ENCODE measurements at regions not wholly inside any gene's neighbourhood (a gene's known extent, or its start where the extent isn't known, plus 50 kb on each side); places are given as distances from the start of the nearest gene placed in this dataset.
"Not testable (repeated sequence)": the region's sequence is repeated elsewhere in the genome, so short reads cannot be mapped to it uniquely, and the experiment has no call there.

DNA sequence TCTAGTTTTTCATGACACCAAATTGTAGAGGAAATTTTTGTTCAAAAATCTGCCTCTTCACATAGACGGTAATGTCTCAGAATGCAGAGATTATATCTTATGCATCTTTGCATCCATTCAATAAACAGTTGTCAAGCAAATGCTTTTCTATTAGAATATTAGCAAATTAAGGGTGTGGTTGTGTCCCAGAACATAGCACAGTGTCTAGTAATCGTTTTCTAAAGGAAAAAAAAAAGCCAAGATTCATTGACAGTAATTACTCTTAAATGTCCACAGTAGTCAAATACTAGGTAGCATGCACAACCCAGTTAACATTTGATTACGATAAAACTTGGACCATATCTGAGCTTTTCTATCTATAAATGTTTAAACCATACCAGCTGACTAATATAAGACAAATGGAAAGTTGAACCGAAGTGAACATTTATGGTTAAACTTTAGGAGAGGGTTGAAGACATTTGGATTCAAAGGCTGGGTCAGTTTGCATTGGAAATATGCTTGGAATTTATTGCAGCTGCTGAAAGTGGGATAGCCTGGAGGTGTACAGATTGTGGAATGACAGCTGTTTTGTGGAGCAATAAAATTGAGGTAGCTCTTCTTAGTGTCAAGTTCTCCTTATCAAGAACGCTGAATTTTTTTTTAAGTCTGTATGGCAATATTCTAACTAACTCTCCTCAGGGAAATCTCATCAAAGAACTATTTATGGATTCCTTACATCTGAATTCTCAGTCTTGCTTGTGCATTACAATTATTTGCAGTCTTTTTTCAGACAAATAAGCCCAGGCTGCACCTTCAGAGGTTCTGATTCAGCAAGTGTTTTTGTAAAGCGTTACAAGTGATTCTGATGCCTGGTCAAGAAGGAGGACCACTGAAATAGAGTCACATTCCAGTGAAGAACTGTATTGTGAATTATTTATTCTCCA is 66.7 kb upstream of the ATP2B1 start:
- no peak for DNase-seq (ENCODE audit: low read depth in 2 of 2)

DNA sequence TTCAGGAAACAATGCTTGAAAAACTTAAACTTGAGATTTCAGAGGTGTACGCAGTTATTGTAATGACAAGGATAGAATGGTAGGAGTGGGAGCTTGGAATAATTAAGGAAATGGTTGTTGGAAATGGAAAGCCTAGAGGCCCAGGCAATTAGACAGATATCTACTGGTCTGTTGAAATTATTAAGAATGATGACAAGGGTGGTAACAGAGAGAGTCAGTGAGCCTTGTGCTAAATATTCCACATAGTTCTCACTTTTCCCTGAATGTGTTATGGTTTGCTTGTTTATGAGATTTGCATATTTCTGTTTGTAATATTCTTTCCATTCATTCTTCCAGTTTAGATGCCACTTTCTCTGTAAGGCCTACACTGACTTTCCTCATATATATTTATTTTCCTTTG is 66.0 kb upstream of the ATP2B1 start:
- no peak for DNase-seq (ENCODE audit: low read depth in 2 of 2)

DNA sequence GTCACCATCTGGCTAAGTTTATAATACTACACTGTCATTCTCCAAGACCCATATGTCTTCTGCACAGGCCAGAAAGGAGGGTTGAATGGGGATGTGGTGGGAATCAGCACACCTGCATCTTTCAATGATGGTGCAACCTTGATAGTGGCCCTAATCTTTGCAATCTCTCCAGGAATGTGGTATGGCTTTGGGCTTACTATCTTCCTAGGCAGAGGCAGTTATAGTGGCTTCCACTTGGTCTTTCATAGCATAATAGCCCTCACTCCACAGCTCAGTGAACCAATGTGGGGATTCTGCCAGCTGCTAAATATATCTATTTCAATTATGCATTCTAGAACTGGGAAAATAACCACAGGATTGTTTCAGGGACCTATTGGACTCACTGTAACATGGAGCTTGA is 61.8 kb upstream of the ATP2B1 start:
- no peak for DNase-seq (ENCODE audit: low read depth in 2 of 2)

DNA sequence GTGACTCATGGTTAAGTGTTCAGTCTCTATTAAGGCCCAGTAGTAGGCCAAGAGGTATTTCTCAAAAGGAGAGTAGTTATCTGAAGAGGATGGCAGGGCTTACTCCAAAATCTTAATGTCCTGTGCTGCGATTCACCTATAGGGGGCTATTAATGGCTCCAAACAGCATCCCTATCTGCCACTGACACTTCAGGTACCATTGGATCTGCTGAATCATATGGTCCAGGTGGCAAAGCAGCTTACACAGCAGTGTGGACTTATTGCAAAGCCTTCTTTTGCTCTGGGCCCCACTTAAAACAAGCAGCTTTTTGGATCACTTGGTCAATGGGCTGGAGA is 60.8 kb upstream of the ATP2B1 start:
- no peak for DNase-seq (ENCODE audit: low read depth in 2 of 2)

DNA sequence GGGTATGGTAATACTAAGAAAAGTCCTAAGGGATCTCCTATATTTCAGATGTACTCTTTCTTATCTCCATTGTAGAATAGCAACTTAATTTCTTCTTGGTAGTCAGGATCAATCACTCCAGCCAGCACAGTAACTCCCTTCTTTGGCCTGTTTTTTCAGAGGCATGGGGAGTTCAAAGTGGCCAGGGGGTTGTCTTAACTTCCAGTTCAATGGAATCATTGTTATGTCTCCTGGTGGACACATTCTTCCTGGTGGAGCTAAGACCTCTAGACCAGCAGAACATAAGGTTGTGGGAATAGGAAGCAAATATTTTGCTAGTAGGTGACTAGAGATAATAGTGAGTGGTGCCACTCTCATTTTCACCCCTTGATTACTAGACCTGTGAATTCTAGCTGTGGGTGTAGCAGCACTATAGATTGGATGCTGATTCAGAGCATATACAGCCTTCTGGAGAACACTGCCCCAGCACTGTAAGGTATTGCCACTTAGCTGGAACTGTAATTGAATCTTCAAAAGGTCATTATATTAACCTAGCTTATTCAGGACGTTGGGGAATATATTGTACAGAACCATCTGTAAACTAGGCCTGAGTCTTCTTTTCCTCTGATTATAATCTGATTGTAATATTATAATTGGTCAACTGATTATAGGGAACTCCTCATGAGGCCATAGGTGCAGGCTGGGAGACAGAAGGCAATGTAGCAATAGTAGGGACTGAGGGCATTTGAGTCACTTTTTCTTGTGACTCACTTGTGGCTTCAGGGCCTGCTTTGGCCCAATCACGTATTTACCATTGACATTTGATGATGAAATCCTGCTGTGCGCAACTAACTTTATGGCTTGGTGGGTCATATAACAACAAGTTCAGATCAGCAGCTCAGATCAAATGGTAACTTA is 60.2 kb upstream of the ATP2B1 start:
- no peak for DNase-seq (ENCODE audit: low read depth in 2 of 2)

DNA sequence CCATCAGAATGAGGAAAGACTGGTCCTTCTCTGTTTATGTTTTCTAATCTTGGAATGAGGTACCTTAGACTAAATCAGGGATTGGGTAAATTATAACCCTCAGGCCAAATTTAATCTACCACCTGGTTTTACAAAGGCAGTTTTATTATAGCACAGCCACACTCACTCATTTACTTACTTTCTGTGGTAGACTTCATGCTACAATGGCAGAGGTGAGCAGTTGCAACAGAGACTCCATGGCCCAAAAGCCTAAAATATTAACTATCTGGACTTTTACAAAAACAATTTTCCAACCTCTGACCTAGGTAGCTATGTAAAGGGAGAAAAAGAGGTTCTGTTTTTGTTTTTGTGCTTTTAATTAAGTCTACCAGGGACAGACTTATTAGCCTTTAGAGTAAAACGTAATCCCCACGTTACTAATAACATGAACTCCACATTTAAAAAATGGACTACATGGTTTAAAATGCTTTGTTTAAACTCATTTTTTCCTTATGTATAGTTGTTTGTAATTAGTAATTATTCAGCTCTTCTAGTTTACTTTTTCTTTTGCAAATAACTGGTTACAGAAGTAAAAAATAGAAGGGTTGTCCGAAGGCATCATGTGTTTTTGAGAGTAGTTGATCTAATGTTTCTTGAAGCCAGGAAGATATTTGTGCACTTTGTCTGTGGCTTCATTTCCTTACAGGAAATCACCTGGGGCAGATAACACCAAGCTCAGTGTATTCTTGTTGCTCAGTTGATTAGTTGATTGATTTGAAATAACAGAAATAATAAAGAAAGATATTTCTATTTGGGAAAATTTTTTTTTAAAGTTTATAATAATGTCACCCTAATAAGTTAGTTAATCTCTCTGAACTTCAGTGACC is 57.6 kb upstream of the ATP2B1 start:
- no peak for DNase-seq (ENCODE audit: low read depth in 2 of 2)

DNA sequence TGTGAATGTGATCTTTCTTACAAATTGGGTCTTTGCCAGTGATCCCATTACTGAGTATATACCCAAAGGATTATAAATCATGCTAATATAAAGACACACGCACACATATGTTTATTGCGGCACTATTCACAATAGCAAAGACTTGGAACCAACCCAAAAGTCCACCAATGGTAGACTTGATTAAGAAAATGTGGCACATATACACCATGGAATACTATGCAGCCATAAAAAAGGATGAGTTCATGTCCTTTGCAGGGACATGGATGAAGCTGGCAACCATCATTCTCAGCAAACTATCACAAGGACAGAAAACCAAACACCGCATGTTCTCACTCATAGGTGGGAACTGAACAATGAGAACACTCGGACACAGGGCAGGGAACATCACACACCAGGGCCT is 55.5 kb upstream of the ATP2B1 start:
- not testable (repeated sequence) for DNase-seq (ENCODE audit: low read depth in 2 of 2)

DNA sequence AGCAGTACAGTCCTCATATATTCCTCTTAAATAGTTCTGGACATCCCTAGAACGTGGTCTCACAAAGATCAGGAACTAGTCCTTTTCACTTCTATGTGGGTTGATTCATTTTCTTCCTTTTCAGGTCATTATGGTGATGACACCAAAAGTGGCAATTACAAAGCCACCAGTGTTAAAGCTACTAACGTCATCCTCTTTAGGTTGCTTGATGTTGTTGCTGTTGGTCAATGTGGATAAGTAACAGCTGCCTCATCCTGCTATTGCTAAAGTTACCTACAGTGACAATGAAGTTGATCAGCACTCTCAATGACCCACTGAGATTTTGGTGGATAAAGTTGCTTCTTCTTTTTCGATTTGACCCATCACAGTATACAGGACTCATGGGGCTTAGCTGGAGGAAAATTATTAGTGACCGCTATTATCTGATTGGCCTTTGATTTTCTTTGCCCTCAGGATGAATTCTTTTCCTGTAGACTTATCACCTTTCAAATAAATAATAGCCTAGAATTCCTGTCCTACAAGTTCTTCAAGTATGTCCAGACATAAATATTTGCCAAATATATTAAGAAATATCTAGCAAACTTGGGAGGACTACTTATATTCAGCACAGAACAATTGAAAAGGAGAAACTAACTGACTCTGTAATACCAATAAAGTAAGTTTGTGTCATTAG is 54.0 kb upstream of the ATP2B1 start:
- no peak for DNase-seq (ENCODE audit: low read depth in 2 of 2)

DNA sequence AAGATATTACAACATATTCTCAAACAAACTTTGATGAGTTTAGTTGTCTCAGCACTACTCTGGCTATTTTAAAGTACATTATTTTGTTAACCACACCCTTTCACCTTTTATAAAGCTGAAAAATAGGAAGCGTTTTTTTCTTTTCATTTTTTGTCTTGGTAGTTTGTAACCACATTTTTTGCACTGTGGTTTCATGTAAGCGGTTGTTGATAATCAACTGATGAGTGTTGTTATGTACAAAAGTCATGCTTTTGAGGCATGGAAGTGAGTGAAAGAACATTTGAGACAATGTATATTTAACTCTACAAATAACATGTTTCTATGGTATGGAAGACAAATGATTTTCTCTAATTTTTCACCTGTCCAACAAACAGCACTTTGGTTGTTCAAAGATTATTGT is 52.1 kb upstream of the ATP2B1 start:
- DNase-seq (ENCODE audit: low read depth in 2 of 2), result no peak

Measured in stimulated activated CD8-positive, alpha-beta memory T cell treated with anti-CD3 and anti-CD28 coated beads, Interleukin-15, amount 100 ng/mL, for 4 hours (primary cell).